ENCODE measurements at regions not wholly inside any gene's neighbourhood (a gene's known extent, or its start where the extent isn't known, plus 50 kb on each side); places are given as distances from the start of the nearest gene placed in this dataset.

DNA sequence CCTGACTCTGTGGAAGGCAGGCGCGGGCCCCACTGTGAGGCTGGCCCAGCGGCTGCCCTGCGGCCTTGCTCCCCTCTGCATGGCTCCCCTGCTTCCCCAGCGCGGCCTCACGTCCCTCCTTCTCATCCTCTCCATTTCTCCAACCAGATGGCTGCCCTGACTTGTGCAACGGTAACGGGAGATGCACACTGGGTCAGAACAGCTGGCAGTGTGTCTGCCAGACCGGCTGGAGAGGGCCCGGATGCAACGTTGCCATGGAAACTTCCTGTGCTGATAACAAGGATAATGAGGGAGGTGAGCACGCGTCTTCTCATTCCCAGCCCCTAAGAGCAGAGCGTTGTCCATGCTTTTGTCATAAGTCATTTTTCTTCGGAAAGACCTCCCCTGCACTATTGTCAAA, 129.0 kb upstream of the WWC1 start:
- DNase-seq, result no peak

DNA sequence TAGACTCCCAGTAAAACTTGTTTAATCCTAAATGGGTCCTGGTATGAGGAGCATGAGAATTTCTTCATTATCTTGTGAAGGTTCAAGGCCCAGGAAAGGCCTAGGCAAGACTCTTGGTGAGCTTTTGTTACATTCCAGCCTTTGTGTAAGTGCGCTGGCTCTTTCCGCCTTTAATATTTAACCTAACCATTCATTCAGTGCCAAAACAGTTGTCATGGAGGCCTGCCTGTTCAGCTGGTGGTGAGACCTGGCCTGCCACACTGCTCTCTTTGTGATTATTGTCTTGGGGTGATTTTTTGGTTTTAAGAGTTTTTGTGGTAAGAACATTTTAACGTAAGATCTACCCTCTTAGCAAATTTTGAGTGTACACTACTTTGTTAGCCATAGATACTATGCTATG, 127.5 kb upstream of the WWC1 start:
- DNase-seq, result no peak

DNA sequence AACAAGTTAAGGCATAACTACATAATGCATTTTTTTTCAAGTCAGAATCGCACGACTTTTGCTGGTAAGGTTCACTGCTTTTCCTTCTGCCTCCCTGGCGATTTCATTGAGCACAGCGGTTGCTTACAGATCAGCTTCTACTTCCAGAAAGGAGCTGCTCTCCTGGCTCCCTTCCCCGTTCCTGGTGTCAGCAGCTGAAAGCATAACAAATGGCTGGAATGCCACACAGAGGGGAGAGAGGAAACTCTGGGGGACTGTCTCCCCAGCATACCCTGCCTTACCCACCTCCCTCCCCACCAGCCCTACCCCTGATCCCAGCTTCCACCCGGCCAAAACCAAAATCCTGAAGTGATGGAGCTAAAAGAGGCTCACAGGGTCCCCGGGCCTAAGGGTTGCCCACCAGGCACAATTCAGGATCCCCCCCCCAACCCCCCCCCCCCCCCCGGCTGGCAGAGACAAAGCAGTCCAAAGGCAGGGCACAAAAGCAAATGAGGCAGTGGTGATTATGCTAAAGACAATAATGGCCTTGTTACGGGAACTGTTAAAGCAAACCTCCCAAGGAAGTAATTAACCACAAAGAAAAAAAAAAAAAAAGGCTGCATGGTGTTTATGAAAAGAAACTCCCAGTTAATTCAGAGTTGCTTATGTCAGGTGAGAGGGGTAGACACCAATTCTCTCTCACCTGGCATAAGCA, 126.1 kb upstream of the WWC1 start:
- no peak for DNase-seq

DNA sequence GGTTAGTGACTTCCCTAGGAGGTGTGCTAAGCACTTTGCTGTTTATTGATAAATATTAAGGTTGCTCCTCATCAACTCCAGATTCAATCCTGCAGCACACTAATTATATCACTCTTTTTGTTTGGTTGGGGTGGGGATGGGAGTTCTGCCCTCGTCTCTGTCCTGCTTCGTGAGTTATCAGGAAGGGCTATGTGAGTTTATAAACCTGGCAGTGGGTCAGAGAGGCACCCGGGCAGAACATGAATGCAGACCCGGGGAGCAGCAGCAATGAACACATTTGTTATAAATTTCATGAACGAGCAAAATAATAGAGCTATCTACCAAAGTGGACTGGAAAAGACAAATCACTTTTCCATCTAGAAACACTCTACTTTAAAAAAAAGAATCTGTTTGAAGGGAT, 125.5 kb upstream of the WWC1 start:
- no peak for DNase-seq

DNA sequence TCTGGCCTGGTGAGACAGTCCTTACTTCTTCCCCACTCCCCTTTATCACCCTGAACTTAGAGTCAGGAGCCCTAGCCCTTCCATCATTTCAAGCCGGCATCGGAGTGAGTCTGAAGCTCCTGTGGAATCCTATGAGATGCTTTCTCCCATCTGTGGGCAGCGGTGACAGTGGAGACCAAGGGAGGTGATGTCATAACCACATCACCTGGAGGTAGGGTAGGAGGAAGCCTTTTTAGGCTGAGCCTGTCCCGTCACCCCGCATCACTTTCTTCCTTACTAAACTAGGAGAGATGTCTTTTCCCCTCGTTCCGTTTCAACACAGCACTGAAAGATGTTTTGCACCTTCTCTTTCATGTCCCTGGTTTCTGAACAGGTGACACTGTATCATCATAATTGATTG, 124.1 kb upstream of the WWC1 start:
- DNase-seq, result no peak

DNA sequence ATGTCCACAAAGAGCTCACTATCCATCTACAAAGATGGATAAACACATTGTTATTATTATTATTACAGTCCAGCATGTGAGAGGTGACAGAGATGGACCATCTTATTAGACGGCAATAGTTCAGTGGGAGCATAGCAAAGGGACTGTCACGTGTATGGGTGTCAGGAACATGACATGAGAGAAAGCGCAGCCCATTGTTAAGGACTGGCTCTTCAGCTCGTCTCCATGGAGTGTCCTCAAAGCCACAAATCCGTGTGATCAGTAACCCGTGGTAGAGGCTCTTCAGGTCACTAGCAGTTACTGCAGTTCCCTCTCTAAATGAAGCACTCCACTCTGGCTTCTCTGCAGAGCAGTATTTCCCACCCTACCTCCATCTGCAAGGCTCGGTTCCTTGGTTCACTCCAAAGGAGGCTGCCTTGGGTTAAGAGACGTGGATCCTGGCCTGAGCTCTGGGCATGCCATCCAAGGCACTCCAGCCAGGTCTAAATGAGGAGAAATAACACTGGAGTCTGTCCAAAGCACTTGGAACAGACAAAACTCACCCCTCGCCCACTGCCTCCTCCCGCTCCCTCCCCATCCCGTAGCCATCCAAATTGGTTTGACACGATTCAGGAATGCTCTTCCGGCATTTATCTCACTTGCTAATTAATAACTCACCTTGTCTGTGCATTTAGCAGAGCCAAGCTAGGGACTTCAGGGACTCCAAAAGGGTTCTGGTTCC, 122.3 kb upstream of the WWC1 start:
- DNase-seq, result no peak

DNA sequence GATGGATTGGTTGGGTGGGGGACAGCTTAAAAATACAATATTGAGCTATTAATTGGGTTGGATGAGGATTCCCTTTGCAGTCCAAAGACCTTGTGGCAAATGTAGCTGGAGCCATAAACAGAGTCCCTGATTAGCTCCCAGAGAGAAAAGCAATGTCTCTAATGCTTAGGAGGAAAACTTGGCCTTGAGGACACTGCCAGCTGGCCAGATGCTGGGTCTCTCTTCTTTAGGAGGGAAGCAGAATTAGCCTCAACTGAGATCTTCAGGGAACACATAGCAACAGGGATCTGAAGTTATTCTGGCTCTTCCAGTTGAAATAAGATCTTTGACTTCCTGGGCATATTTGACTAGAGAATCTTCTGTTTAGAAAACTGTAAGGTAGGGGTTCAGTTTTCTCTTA, 121.7 kb upstream of the WWC1 start:
- no peak for DNase-seq

DNA sequence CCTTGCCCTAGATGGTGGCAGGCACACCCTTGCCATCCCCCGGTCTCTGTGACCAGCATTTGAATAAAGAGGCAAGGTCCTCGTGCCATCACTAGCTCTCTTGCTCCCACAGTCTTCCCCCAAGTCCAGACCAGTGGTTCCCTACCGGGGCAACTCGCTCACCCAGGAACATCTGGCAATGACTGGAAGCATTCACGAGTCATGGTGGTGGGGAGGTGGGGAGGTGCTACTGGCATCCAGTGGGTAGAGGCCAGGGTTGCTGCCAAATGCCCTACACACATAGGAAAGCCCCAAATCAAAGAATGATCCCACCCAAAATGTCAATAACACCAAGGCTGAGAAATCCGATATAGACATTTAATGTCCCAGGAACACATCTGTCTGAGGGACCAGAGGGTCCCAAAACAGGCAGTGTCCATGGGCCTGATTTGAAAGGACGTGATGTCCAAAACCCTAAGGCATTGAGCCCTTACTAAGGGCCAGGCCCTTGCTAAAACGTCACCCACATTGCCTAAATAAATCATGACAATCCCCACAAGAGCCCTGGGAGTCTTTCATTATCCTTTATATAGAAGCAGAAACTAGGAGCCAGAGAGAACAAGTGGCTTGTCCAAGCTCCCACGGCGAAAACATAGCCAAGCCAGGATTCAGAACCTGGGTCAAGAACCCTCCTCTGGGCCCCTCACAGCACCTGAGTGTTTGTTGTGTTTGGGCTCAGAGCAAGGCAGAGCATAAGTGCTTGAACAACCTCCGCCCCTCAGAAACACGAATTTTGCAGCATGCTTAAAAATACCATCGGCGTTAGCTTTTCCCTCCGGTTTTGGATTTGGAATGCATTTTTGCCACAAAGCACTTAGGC, 119.3 kb upstream of the WWC1 start:
- DNase-seq, result no peak

DNA sequence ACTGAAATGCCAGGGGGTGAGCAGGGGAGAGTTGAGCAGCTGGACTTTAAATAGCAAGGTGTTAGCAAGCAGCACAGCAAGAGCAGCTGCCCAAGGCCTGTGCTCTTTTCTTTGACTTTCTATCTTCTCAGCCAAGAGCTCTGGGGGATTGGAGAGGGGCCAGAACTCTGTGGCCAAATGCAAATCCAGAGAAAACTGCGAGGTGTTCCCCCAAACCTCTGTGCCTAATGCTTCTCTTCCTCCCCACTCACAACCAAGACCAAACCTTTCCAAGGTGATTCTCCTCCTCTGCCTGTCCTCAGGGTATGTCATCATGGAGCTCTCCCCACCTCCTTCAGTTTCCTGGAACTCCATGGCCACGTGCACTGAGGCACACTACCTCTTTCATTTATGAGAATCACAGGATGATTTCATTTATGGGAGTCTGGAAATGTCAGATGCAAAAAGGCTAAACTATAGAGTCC, 118.7 kb upstream of the WWC1 start:
- DNase-seq, result no peak

DNA sequence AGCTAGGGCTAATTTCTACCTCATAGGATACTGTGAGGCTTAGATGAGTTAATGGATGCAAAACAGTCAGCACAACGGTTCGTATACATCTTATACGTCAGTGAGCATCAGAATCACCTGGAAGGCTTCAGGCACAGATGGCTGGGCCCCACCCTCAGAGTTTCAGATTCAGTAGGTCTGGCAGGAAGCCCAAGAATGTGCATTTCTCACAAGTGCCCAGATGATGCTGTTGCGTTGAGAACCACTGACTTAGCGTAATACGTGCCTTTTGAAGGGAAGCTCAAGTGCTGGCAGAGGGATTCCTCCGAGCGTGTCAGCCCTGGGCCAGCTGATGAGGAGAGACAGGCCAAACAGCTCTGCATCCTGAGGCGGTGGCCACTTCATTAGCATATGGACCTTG, 117.1 kb upstream of the WWC1 start:
- DNase-seq, result no peak

DNA sequence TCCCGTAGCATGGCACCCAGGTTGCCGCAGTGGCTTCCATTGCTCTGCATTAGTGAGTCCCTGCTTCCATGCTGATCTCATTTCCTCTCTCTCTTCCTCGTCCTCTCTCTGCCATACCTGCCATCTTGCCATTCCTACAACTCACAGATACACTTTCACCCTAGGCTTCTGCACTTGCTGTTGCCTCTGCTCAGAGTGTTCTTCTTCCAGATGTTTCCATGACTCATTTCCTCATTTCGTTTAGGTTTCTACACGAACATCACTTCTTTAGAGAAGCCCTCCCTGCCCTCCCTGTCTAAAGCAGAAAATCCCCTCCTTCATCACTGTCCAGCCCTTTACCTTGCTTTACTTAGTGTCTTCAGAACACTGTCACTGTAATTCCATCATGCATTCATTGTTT, 115.2 kb upstream of the WWC1 start:
- DNase-seq, result no peak

DNA sequence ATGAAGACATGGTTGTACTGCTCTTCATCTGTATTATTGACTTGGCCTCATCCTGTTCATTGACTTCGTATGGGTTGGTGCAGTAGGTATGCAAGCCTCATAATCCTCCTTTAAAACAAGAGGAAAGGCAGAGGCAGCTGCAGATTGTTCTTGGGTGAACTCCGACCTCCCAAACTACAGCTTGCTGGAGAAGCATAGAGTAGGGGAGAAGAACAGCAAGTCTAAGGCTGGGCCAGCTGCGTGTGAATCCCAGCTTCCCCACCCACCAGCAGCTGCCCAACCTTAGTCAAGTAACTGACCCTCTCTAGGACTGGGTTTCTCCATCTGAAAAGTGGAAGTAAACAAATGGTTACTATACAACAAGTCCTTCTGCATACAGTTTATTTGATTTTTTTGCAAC, 114.5 kb upstream of the WWC1 start:
- no peak for DNase-seq

DNA sequence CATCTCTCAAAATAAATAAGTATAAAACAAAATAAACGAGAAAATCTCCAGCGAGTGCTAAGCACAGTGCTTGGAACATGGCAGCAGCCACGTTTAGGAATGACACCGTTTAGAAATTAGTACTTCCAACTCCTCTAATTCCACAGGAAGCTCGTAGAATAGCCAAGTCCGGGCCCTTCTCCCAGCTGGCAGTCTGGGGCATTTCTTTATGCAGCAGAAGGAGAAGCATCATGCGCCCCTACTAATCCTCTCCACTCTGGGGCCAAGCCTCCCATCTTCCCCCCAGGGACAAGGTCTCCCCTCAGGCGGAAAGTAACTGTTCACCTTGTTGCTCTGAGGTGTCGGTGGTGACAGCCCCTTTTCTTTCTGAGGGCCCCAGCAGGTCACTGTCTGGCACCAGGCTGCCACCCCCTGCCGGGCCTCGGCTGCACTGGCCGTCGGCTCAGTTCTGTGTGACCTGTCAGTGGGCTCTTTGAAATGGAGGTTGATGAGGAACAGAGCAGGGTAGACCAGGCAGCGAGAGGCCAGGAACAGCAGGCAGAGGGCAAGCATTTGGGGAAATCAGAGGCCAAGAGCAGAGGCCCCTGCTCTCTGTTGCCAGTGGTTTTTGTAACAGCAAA, 113.5 kb upstream of the WWC1 start:
- no peak for DNase-seq

DNA sequence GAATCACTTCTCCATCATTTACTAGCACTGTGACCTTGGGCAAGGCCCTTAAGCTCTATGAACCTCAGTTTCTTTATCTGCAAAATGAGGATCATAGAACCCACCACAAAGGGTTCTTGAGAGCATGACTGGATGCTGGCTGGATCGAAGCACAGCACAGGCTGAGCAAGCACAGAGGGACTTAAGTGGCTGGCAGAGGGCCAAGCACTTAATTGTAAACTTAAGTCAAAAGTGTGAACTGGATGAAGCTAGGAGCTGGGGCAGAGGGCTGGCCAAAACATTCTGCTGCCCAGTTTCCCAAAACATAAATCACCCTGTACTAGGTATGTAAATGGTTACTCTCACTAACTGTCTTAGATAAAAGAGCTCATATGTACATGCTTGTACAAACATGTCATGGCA, 112.3 kb upstream of the WWC1 start:
- no peak for DNase-seq

DNA sequence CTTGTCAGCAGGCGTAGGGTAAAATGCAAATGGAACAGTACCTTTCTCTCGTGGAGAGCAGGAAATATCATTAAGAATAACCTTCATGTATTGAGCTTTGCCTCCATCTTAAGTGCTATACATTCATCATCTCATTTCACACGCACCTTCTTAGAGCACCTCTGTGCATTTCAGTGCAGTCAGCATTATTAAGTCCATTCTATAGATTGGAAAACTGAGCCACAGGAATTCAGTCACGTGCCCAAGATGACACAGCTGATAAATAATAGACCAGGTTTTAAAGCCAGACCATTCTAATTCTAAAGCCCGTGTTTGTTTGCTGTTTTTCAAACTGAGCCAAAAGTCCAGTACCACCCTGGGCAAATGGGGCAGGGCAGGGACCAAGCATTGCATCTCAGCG, 109.2 kb upstream of the WWC1 start:
- no peak for DNase-seq

DNA sequence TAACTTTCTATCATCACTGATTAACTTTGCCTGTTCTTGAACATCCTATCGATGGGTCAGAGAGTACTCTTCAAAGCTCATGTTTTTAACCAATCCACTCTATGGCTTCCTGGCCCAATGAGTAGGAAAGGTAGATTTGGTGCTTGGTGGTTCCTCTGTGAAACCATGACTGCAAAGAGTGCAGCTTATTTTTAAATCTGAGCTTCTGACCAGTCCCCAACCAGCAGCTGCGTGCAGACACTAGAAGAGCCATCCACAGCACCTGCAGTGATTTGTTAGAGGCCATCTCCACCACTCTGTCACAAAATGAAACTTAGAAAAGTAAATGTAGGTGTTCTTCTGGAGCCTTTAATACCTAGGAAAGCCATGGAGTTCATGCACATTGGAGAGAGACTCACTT, 107.3 kb upstream of the WWC1 start:
- DNase-seq, result no peak

DNA sequence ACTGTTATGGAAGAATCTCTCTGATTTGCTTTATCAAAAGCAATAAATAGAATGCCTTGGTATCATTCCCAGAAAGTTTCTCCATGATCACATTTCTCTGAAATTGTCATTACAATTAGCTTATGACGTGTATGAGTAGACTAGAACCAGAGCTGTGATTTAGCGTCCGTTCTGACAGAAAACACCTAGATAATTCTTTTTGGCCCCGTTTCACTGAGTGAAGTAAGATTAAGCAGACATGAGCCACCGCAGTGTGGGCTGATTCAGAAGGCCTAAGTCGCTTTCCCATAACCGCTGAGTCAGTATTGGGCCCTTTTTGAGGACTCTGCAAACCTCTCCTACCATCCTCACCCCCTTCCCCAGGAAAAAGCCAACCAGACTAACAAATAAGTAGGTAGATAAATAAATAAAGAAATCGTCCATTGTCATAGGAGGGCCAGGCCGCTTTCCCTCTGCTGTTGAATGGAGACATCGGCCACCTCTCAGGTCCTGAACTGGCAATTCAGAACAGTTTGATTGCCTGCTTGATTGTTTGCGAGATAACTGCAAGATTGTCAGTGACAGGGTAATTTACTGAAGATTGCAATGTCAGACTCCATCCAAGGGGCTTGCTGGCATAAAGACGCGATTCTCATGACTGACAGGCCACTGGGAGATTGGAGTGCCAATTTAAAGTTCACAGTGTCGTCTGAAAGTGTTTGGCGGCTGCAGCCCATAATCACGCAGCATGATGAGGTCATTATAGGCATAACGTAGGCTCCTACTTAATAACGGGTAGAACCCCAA, 105.0 kb upstream of the WWC1 start:
- DNase-seq, result no peak

DNA sequence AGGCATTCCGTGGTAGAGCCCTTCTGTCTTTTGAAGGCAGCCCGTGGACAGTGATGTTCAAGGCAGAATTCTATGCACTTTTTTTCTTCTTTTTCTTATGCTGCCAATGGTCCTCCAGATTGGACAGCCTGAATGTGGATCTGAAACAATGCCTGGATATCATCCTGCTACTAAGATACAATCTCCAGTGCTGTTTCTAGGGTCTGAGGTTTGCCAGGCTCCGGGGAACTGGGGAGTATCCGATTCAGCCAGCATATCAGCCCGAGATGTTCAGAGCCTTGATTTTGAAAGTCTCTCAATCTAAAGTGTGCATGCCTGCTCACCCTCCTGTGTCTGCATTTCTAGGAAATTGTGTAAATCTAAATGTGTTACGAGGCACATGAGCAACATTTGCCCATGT, 103.8 kb upstream of the WWC1 start:
- DNase-seq, result no peak

DNA sequence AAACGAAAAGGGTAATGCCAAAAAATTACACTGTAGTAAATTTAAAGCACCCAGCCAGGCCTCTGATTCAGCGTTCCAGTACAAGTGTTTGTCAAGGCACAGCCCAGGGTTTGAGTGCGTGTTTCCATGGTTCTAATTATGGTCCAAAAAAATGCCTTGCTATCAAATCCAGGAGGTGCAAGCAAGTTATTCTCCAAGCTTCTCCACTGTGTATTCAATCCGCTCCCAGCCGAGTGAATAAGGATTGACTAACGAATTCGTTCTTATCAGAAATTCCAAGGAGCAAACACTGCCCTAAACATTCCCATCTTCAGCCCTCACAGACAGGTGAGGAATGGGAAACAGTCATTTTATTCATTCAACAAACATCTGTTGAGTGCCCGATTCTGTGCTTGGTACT, 103.3 kb upstream of the WWC1 start:
- no peak for DNase-seq

DNA sequence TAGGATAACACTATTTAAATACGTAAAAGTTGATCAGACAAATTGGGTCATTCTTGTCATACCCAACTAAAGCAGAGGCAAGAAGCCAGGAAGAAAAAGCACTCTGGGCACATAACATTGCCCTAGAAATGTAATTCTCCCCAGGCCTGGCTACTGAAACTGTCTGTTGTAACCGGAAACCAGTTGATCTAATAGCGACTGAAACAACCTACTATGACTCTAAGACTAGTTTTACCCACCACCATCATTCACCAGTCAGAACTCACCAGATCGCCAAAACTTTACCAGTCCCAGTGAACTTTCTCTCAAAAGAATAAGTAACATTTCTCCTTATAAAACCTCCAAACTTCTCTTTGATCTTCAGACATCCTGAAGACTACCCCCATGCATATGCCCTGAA, 99.3 kb upstream of the WWC1 start:
- DNase-seq, result no peak

DNA sequence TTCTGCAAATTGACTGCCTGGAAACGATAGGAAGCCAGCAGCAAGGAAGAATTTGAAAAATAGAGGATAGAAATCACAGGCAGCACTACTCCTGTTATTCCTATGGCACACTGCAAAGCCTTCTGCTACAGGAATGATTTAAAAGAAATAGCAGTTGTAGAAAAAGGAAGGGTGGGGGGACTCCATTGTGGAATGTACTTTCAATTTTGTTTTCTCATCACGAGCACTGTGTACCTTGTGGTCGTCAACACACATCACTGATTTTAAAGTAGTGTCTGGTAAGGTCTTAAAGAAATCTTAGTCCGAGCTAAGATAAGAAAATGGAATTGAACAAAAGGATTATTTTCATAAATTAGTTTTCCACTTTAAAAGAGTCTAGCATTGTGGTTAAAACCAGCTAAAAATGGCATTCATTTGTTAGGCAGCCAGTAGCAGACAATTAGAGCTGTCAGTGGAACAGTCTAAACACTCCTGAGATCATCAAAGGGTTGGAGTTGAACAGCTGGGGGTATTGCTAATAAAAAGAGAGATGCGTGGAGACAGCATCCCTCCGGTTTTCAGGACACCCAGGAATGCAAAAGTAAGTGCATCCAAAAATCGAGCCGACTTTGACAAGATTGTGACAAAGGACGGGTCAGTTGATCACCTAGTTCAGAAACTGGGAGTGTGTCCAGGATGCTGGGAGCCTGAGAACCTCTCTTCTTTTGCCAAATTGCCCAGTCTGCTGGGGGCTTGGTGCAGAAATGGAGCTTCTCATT, 97.8 kb upstream of the WWC1 start:
- no peak for DNase-seq

DNA sequence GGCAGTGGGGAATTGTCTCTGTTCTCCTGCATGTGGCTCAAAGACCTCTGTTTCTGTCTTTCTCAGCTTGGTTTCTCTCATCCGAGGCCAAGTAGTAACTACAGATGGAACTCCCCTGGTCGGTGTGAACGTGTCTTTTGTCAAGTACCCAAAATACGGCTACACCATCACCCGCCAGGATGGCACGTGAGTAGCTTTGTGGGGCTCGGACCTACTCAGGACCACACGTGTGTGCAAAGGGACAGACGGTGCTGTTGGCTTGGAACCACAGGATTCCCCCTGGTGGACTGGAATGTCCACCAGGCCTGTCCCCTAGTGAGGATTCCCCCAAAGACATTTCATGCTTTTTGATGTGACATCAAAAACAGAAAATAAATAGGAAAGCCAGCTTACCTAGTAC, 96.3 kb upstream of the WWC1 start:
- DNase-seq, result no peak

Data from activated gamma-delta T cell treated with Interleukin-2 at 50 U/mL for 16 hours (primary cell).